ENCODE measurements at regions not wholly inside any gene's neighbourhood (a gene's known extent, or its start where the extent isn't known, plus 50 kb on each side); places are given as distances from the start of the nearest gene placed in this dataset.

DNA sequence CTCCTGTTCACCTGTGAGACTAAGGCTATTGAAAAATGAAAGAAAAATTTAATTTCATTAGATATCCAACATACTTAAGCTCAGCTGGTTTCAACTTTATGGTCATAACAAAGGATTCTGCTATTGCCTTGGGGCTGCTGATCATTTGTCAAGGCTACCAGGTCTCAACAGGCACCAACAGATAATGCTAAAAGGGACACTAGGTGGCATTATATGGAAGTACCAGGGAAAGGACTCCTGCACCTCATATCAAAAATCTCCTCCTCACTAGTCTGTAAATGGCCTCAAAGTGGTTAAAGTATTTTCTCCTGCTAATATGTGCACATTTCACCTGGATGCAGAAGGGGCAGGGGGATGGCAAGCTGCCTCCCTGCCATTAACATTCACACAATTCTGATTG, 167.9 kb upstream of the REG3A start:
- no peak for DNase-seq

DNA sequence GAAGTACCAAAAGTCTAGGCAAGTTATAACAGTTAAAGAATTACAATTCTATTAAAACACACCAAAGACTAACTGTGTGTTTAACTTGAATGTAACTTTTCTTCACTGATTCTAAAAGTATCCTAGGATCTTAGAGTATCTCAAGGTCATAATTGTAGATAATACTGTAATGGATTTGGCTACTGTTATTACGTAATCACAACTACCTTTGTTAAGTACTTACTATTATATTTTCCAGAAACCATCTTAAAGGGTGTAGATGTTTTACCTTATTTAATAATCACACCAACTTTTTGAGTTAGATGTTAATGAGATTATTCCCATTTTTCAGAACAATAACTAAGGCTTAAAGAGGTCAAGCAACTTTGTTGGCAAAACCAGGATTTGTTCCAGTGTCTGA, 161.3 kb upstream of the REG3A start:
- DNase-seq = no peak

DNA sequence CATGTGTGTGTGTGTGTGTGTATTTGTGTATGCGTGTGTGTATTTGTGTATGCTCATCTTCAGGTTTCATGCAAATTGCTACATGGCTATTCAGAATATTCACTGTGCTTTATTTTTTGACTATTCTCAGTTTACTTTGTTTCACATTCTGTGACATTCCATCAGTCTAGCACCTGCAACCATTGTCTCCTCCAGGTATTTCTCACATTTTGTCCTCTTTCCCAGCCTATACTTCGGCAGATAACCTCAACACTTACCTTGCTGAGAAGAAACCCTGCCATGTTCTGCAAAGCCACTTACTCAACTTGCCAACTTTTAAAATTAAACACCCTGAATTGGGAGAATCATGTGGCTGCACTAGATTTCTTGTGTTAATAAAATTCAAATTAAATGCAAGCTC, 135.4 kb upstream of the REG3A start:
- no peak for DNase-seq

DNA sequence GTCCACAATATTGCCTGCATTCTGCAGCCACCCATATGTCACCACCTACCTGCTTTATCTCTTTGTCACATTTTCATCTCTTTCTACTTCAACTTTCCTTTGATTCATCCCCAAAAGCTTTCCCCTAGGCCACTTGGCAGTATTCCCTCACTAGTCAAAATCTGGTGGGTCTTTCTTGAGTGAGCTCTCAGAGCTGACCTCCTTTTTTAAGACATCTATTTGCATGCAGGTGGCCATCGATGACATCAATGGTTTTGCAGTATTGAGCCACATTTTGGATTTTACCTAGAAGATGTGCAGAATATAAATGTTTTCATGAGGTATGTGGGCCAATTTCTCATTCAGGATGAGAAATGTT, 133.4 kb upstream of the REG3A start:
- DNase-seq = no peak

DNA sequence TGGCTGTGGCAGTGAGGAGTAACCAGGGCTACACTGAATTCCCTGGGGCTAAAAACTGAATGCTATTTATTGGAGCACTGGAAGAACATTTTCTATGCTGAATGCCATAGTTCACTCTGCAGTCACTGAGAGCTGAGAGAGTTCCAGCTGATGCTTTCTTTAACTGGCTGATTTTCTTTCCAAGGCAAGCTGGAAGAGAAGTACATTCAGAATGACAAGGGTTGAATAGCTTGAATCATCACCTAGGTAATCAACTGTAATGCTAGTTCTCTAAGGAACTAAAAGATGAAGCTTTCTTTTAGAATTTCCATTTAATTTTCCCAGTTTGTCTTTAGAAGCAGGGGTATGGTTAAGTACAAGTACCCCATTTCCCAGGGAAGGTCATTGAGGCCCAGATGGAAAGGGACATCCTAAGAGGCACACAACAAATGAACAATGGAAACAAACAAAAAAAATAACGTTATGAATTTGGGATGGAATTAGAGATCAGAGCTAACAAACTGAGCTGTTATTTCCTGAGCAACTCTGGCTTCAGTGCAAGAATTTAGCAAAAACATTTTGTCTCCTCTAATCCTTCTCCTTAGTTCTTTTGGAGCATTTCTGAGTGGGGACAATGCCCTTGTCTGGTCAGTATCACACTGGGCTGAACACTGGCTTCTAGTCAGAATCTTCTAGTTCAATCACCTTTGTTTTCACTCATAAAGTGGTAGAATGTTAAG, 132.8 kb upstream of the REG3A start:
- DNase-seq = no peak

DNA sequence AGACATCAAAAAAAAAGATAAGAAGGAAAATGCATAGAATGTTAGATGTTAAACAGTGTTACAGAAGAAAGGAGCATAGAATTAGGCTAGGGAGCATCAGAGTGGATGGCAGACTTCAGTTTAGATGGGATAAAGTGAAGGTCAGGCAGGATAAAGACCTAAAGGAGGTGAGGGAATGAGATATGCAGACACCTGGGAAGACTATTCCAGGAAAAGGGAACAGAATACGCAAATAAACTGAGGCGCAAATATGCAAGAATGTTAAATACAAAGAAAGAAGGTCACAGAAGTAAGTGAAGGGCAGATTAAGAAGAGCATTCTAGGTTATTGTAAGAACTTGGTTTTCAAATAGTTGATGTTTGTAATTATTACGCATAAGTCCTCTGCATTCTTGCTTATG, 116.3 kb upstream of the REG3A start:
- no peak for DNase-seq

DNA sequence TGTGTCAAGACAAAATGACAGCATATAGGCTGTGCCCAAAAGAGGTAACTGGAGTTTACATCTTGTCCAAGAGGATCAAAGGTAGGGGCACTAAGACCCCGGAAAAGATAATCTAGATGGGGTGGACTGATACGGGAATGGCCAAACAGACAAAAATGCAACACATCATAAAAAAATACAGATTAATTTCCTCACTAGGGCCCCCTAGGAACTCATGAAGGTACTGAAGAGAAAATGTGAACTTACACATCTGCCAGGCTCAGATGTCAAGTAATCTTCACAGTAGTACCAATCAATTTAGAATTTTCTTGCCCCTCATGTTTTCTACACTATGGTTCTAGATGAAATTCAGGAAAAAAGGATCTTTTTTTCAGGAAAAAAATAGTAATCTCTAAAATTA, 115.6 kb upstream of the REG3A start:
- no peak for DNase-seq

DNA sequence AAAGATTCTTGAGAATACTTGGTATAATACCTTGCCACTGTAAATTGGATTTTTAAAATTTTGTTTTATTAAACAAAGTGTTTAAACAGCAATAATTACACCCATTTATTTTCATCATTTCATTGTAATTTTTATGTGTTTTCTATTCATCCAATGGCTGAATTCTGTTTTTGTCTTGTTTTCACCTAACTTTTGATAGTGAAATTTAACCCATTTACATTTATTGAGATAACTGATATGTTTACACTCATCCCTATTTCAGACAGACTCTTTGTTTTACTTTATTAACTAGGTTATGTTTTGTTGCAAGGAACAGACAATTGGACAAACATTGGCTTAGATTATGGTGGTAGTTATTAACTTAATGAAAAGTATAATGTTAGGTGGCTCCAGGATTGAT, 113.1 kb upstream of the REG3A start:
- no peak for DNase-seq

DNA sequence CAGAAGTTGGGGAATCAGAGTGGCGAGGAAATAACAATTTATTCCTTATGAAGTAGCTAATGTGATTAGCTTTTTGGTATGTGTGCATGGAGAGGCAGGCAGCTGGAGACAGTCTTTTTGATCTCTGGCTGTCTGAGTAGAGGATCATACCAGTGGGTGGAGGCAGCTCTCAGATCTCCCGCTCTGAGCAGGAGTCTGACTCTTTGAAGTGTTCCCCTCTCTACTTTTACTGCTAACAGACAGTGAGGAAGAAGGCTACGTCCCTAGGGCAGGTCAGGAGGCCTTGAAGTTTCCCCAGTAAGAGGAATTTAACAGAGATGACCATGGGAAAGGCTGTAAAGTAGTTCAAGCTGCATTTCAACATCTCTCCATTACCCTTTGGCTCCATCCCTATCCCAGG, 111.9 kb upstream of the REG3A start:
- DNase-seq = no peak

DNA sequence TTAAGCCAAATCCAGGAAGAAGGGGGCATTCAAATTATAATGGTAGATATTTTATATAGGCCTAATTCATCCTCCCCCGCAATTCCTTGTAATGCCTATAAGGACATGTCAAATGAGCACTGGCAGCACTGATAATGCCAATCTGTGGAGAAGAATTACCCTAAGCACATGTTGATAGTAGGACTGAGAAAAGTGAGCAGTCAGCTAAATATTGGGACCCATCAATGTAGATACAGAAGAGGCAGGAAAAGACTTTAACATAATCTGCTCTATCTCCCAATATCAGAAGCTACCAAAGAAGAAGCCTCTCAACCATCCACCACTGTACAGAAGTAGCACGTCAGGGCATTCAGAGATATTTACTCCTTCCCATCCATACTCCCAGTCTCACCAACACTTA, 101.3 kb upstream of the REG3A start:
- DNase-seq = no peak

DNA sequence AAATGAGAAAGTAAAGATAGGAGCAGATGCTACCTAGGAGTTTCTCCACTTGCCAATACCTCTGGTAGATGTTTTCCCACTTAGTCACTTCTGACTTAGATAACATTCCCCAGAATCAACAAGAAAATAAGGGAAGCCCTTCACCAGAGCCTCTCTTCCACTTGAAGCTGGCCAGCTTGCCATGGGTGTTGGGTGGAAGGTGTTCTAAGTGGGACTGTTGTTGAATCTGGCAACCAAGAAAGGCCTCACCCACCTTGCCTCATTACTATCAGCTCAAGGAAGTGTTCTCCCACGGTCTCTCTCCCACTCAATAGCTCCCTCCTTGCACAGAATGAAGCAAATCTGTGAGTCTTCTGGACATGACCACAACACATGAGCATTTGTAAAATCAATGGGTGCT, 100.4 kb upstream of the REG3A start:
- DNase-seq = no peak

DNA sequence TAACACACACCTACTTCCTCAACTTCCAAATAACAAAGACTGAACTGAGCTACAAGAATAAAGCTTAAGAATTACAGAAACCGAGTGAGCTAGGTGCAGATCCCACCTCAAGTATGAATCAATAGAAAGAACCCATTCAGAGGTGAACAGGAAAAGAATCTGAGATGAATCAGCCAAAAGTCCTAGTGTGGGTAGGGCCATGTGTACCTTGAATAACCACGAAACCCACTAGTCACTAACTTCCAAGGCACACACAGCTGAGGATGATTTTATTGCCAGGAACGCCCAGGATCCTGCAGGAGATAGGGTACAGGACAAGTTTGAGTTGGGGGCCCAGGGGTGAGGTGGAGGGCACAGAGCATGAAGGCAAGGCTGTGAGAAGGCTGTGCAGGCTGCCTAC, 99.7 kb upstream of the REG3A start:
- DNase-seq = no peak

DNA sequence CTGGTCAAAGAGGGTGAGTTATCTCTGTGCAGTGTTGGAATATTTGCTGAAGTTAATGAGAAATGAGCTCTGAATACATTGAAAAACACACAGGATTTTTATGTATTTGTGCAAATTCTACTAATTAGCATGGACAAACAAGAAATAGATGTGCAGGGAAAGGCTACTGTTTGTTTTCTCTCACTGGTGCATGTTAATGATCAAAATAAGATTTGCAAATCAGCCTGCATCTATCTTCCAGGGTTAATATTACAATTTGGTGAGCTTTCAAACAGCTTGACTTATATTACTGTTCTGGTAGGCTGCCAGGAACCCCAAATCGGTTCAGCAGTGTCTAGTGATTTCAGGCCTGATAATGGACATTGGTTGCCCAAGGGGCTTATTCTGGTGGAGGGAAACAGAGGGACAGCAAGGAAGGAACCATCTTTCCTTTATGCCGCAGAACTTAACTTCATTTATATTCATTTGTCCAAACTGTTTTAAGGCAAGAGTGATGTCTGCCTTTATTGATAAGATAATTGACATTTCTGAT, 93.8 kb upstream of the REG3A start:
- DNase-seq = no peak

DNA sequence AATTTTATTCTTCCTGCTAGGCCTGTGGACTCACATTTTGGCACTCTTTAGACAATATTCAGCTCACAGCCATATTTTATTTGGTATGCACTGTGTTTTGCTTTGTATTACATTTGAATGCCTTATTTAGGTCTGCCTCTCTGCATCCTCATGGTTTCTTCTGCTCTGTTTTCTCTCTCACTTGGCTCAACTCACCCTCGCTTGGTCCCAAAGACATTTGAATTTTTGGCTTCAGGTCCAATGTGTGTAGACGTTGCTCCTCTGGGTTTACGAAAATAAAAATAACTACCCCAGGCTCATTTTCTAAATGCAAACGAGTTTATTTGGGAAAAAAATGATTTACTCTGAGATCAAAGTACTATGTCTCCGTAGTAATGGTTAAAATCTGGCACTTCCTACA, 91.1 kb upstream of the REG3A start:
- no peak for DNase-seq

DNA sequence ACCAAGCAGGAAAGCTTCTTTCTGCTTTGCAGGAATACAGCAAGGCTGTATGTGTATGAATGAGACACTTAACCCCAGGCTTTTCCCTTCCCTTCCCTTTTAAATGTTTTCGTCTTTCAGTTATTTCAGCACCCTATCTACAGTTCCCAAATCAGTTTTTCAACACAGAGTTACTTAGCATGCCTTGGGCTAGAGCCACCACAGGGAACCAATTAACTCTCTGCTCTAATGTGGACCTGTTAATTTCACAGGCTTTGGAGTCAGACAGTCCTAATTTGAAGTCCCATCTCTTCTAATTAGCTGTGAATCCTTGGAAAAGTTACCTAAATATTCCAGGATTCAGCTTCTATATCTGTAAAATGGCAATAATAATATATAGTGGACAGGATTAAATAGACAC, 89.2 kb upstream of the REG3A start:
- DNase-seq = no peak

DNA sequence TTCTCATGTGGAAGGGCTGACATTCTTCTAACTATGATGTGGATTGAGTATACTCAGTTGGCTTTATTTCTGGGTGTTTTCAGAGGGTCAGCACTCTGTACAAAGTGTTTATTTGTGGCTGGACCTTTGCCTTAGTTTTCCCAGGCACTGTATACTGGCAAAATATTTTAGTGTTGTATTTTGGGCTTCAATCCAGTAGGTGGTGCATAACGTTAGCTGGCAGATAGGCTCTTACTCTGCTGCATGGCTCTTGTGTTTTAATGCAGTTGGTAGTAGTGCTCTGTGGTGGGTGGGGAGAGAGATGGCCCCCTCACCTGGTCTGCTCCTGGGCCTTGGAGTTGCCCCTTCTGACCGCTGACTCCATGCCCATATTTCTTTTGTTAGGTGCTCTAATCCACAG, 75.6 kb upstream of the REG3A start:
- no peak for DNase-seq

DNA sequence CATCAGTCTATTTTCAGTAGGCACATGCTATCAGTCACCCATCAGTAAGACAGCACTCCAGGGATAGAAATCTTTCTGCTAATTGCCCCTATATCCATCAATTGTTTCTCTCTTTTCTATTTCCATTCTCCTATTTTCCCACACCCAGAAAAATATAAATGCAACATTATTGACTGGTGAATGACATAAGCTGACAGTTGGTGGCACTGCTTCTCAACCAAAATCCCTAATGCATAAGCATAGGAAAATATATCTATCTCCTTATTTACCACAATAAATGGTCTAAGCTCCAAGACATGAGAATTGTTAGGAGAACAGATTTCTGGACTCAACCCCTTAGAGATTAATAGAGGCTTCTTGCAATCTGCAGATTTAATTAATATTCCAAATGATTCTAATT, 64.0 kb upstream of the REG3A start:
- DNase-seq = no peak

DNA sequence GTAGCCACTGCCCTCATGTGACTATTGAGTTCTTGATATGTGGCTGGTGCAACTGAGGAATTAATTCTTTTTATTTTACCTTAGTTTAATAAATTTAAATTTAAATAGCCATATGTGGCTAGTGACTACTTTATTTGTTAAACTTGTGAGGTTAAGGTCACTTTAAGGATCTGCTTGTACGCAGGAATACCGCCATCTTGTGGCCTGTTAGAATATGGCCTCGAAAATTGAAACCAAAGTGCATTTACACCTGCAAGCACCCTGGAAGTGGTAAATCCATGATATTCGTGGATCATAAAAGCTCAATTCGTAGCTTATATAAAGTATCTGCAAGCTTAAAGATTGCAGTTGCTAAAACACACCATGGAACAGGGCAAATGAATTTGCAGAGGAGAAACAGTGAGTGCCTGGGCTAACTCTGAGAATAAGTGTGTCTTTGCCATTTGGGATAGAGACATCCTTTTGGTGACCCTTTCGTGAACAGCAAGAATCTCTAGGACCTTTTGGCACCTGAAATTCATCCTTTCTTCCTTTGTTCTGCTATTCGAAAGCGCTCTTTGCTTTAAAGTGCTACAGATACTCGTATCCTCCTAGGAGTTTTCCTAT, 59.9 kb upstream of the REG3A start:
- DNase-seq = peak; percentile 37

DNA sequence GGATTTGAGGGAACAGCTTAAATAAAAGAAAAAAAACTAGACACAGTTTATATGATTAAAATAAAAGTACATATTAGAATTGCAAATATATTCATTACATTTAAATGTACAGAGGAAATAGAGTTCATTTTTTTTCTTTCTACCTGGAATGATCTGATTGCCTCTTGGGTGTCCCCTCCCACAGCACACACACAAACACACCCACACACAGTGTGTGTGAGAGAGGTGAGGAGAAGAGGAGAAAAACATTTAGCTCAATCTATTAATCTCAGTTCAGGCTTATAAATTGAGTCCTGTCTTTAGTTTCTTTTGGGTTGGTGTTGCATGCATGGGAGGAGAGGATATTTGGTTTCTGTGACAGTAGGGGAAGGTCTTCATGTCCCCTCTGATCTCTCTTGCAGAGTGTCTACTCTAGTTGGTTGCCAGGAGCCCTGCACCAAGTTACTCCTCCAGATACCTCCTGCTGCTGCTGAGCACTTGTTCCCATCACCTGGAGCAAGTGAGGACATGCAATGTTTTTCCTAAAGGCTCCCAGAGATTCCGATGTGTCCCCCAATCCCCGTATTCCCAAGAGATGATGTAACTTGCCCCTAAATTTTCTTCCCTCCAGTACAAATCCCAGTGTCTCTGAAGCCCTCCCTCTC, 50.8 kb upstream of the REG3A start:
- DNase-seq = no peak
